SJSA1 (cell line): ENCODE measurements at regions not wholly inside any gene's neighbourhood (a gene's known extent, or its start where the extent isn't known, plus 50 kb on each side); places are given as distances from the start of the nearest gene placed in this dataset.

Source experiments
- DNase-seq, 2 experiments: peaks; one replicate each; pipeline ENCODE4 v3.0.0-alpha.2; 2015 to 2020; ENCODE audit warnings: low spot score in 2 of 2, low read depth in 1 of 2
- H3K27ac ChIP-seq: fragments of 250-450 bp; sonication (Bioruptor Pico); 2 replicates; pipeline ENCODE4 v1.5.1; 2020; ENCODE audit warnings: mild to moderate bottlenecking, moderate library complexity
- H3K27me3 ChIP-seq: fragments of 250-450 bp; sonication (Bioruptor Pico); replicated peaks from 2 replicates; pipeline ENCODE4 v1.5.1; 2020; ENCODE audit warnings: mild to moderate bottlenecking, moderate library complexity
- H3K36me3 ChIP-seq: fragments of 250-450 bp; sonication (Bioruptor Pico); 2 replicates; pipeline ENCODE4 v1.5.1; 2020; ENCODE audit warnings: mild to moderate bottlenecking
- H3K4me1 ChIP-seq: fragments of 250-450 bp; sonication (Bioruptor Pico); replicated peaks from 2 replicates; pipeline ENCODE4 v1.6.1; 2021; ENCODE audit warnings: mild to moderate bottlenecking
- H3K4me3 ChIP-seq: fragments of 250-450 bp; sonication (Bioruptor Pico); 2 replicates; pipeline ENCODE4 v1.5.1; 2020; ENCODE audit warnings: mild to moderate bottlenecking
- H3K9me3 ChIP-seq: fragments of 250-450 bp; sonication (Bioruptor Pico); replicated peaks from 2 replicates; pipeline ENCODE4 v1.5.1; 2020; ENCODE audit warnings: mild to moderate bottlenecking

GRCh38 chr20:24203526-24204183 lies 215.1 kb upstream of the GGTLC1 start:
- Histone ChIP-seq H3K27ac (no peak overlapping the region), H3K9me3 (no peaks in the 10 kb centered on the region), H3K4me1 (no peaks in the 10 kb centered on the region), H3K27me3 (peaks cover 6% of the 10 kb centered on the region; the same call in 1 of the 2 replicates), H3K4me3 (no peak overlapping the region), H3K36me3 (no peaks in the 10 kb centered on the region)
- no peak for DNase-seq

- Histone ChIP-seq H3K9me3 (no peaks in the 10 kb centered on the region), H3K36me3 (no peaks in the 10 kb centered on the region), H3K4me3 (no peak overlapping the region), H3K4me1 (no peaks in the 10 kb centered on the region), H3K27me3 (peaks cover 6% of the 10 kb centered on the region; the same call in 1 of the 2 replicates), H3K27ac (no peak overlapping the region)
- no peak for DNase-seq
These were observed 210.9 kb upstream of the GGTLC1 start for GRCh38 chr20:24199501-24199900.

- H3K9me3 ChIP-seq: no peaks in the 10 kb centered on the region
- no peak overlapping the region for H3K27ac ChIP-seq
- DNase-seq: no peak
- no peaks in the 10 kb centered on the region for H3K27me3 ChIP-seq
- no peak overlapping the region for H3K4me3 ChIP-seq
- H3K4me1 ChIP-seq: no peaks in the 10 kb centered on the region
- H3K36me3 ChIP-seq: no peaks in the 10 kb centered on the region
These were observed 205.6 kb upstream of the GGTLC1 start for GRCh38 chr20:24194143-24194542.

- Histone ChIP-seq H3K4me3 (no peak overlapping the region), H3K4me1 (no peaks in the 10 kb centered on the region), H3K36me3 (no peaks in the 10 kb centered on the region), H3K27ac (no peak overlapping the region), H3K9me3 (no peaks in the 10 kb centered on the region), H3K27me3 (0 out of 2 replicates have a peak, but pooled peaks cover 5% of the 10 kb centered on the region)
- no peak for DNase-seq
These were observed 202.3 kb upstream of the GGTLC1 start for GRCh38 chr20:24190905-24191304.

- no peaks in the 10 kb centered on the region for H3K36me3 ChIP-seq
- DNase-seq: no peak
- H3K27ac ChIP-seq: no peak overlapping the region
- H3K4me3 ChIP-seq: no peak overlapping the region
- 0 out of 2 replicates have a peak, but pooled peaks cover 5% of the 10 kb centered on the region for H3K27me3 ChIP-seq
- no peaks in the 10 kb centered on the region for H3K4me1 ChIP-seq
- no peaks in the 10 kb centered on the region for H3K9me3 ChIP-seq
These were observed 197.2 kb upstream of the GGTLC1 start for GRCh38 chr20:24185791-24186190.

- no peak for DNase-seq
- no peaks in the 10 kb centered on the region for H3K9me3 ChIP-seq
- 0 out of 2 replicates have a peak, but pooled peaks cover under 1% of the 10 kb centered on the region for H3K27me3 ChIP-seq
- H3K27ac ChIP-seq: no peak overlapping the region
- no peaks in the 10 kb centered on the region for H3K4me1 ChIP-seq
- H3K4me3 ChIP-seq: no peak overlapping the region
- no peaks in the 10 kb centered on the region for H3K36me3 ChIP-seq
These were observed 192.6 kb upstream of the GGTLC1 start for GRCh38 chr20:24181151-24181550.

GRCh38 chr20:24169256-24169655 lies 180.7 kb upstream of the GGTLC1 start:
- H3K9me3 ChIP-seq: 0 out of 2 replicates have a peak, but pooled peaks cover 2% of the 10 kb centered on the region

GRCh38 chr20:24166412-24166811 lies 177.8 kb upstream of the GGTLC1 start:
- H3K9me3 ChIP-seq: peaks cover 4% of the 10 kb centered on the region; the same call in 1 of the 2 replicates
- DNase-seq: no peak
- no peaks in the 10 kb centered on the region for H3K27me3 ChIP-seq
- H3K27ac ChIP-seq: no peak overlapping the region
- peaks cover 17% of the 10 kb centered on the region for H3K4me1 ChIP-seq
- H3K36me3 ChIP-seq: no peaks in the 10 kb centered on the region
- H3K4me3 ChIP-seq: no peak overlapping the region

More at GRCh38 chr20:24169256-24169655, 180.7 kb upstream of the GGTLC1 start:
- Histone ChIP-seq H3K36me3 (no peaks in the 10 kb centered on the region), H3K27ac (no peak overlapping the region), H3K27me3 (no peaks in the 10 kb centered on the region), H3K4me1 (peaks cover 9% of the 10 kb centered on the region; the same call in 1 of the 2 replicates), H3K4me3 (no peak overlapping the region)
- no peak for DNase-seq

- Histone ChIP-seq H3K4me3 (no peak overlapping the region), H3K36me3 (no peaks in the 10 kb centered on the region), H3K27me3 (no peaks in the 10 kb centered on the region), H3K9me3 (peaks cover 4% of the 10 kb centered on the region; the same call in 1 of the 2 replicates), H3K4me1 (peaks cover 17% of the 10 kb centered on the region), H3K27ac (no peak overlapping the region)
- DNase-seq: no peak
These were observed 177.5 kb upstream of the GGTLC1 start for GRCh38 chr20:24166123-24166381.

- no peaks in the 10 kb centered on the region for H3K27me3 ChIP-seq
- H3K36me3 ChIP-seq: no peaks in the 10 kb centered on the region
- H3K4me3 ChIP-seq: no peak overlapping the region
- H3K4me1 ChIP-seq: peaks cover 17% of the 10 kb centered on the region
- no peak for DNase-seq
- H3K9me3 ChIP-seq: peaks cover 4% of the 10 kb centered on the region; the same call in 1 of the 2 replicates
- no peak overlapping the region for H3K27ac ChIP-seq
These were observed 176.9 kb upstream of the GGTLC1 start for GRCh38 chr20:24165301-24166122.

GRCh38 chr20:24164360-24164759 lies 175.8 kb upstream of the GGTLC1 start:
- H3K4me3 ChIP-seq: no peak overlapping the region
- DNase-seq: peak; percentile 61
- H3K27me3 ChIP-seq: no peaks in the 10 kb centered on the region
- H3K27ac ChIP-seq: no peak overlapping the region
- peaks cover 4% of the 10 kb centered on the region; the same call in 1 of the 2 replicates for H3K9me3 ChIP-seq
- H3K4me1 ChIP-seq: peaks cover 17% of the 10 kb centered on the region
- H3K36me3 ChIP-seq: no peaks in the 10 kb centered on the region

- H3K27me3 ChIP-seq: no peaks in the 10 kb centered on the region
- peak in 1 of 2 experiments; percentile 9 for DNase-seq
- H3K36me3 ChIP-seq: no peaks in the 10 kb centered on the region
- H3K9me3 ChIP-seq: peaks cover 4% of the 10 kb centered on the region; the same call in 1 of the 2 replicates
- no peak overlapping the region for H3K27ac ChIP-seq
- no peak overlapping the region for H3K4me3 ChIP-seq
- H3K4me1 ChIP-seq: peaks cover 17% of the 10 kb centered on the region
These were observed 174.9 kb upstream of the GGTLC1 start for GRCh38 chr20:24163506-24163905.

GRCh38 chr20:24160563-24161281 lies 172.1 kb upstream of the GGTLC1 start:
- no peak overlapping the region for H3K4me3 ChIP-seq
- peaks cover 4% of the 10 kb centered on the region; the same call in 1 of the 2 replicates for H3K9me3 ChIP-seq
- H3K27me3 ChIP-seq: no peaks in the 10 kb centered on the region
- H3K36me3 ChIP-seq: no peaks in the 10 kb centered on the region
- H3K27ac ChIP-seq: no peak overlapping the region
- peak; percentile 38 to 56 for DNase-seq
- H3K4me1 ChIP-seq: peaks cover 17% of the 10 kb centered on the region
